ENCODE measurements at regions not wholly inside any gene's neighbourhood (a gene's known extent, or its start where the extent isn't known, plus 50 kb on each side); places are given as distances from the start of the nearest gene placed in this dataset.

DNA sequence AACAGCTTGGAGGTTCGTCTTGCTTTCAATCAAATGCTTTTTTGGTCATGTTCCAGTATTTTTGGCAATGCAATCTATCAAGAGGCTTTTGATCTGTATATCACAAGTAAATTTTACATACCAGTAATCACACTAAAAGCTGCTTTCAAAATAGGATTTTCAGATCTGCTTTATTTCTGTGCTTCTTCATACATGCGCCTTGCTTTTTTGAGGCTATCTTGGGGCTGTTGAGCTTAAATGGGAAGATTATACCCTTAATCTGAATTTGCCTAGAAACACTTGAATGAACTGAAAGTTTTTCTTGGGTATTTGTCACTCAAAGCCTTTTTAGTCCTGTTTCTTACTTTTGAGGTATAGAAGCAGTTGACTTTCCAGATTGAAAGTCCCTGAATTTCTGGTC, 62.1 kb upstream of the DCBLD2 start:
- Histone ChIP-seq H3K27ac (no peak overlapping the region), H3K27me3 (no peaks in the 10 kb centered on the region), H3K36me3 (no peaks in the 10 kb centered on the region), H3K4me3 (no peak overlapping the region), H3K9me3 (no peaks in the 10 kb centered on the region), H3K4me1 (no peaks in the 10 kb centered on the region)
- no peak for DNase-seq
- TF ChIP-seq, protein P1, sequence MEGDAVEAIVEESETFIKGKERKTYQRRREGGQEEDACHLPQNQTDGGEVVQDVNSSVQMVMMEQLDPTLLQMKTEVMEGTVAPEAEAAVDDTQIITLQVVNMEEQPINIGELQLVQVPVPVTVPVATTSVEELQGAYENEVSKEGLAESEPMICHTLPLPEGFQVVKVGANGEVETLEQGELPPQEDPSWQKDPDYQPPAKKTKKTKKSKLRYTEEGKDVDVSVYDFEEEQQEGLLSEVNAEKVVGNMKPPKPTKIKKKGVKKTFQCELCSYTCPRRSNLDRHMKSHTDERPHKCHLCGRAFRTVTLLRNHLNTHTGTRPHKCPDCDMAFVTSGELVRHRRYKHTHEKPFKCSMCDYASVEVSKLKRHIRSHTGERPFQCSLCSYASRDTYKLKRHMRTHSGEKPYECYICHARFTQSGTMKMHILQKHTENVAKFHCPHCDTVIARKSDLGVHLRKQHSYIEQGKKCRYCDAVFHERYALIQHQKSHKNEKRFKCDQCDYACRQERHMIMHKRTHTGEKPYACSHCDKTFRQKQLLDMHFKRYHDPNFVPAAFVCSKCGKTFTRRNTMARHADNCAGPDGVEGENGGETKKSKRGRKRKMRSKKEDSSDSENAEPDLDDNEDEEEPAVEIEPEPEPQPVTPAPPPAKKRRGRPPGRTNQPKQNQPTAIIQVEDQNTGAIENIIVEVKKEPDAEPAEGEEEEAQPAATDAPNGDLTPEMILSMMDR (IDR thresholded peaks at IDR 0.05), result no peak
- no peak for TF ChIP-seq POLR2A (IDR thresholded peaks at IDR 0.05)

DNA sequence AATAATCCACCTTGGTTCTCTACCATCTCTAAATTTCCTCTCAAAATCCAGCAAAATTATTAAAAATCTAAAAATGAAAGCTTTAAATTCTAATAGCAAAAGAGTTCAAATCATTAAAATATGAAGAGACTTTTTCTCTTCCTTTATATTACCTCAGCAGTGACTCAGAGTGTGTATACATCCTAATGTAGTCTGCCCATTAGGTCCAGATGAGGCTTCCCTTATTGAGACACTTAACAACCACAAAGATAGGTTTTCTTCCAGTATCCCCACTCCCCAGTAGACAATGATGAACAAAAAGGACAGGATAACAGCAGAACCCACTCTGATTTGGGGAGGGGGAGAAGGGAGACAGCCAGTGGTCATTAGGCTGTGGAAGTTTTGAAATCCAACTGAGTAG, 61.5 kb upstream of the DCBLD2 start:
- no peak for TF ChIP-seq POLR2A (IDR thresholded peaks at IDR 0.05)
- TF ChIP-seq, protein P1 (IDR thresholded peaks at IDR 0.05), result no peak
- Histone ChIP-seq H3K4me3 (no peak overlapping the region), H3K36me3 (no peaks in the 10 kb centered on the region), H3K9me3 (no peaks in the 10 kb centered on the region), H3K27ac (no peak overlapping the region), H3K4me1 (no peaks in the 10 kb centered on the region), H3K27me3 (no peaks in the 10 kb centered on the region)
- DNase-seq, result no peak

DNA sequence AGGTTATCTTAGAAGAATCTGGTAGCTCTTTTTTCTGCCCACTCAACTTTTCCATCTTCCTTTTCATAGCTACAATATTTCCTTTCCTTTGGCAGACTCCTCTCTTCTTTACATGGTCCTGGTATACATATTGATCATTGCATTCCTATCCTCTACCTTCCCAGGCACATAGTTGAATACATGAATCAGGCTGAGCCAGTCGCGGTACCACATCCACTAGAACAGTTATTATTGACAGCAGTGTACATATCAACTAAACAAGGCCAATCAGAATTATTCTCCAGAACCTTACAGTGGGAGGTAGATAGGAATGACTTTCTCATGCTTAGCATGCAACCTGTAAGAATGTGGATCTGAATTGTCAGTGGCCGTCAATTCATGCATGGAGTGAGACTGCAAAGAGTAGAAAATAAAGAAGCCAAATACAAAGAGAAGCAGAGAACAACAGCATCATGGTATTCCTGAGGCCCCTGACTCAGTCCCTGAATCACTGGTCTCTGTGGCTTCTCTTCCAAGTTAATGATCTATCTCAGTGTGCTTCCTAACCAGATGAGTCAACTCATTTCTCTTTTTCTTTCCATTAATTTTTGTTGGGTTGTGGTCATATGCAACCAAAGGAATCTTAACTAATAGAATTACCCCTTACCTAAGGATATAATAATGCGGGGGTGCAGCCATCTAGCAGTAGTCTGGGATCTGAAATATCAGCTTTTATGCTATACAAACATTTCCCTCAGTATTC, 60.9 kb upstream of the DCBLD2 start:
- no peak for DNase-seq
- no peak overlapping the region for H3K4me3 ChIP-seq
- H3K36me3 ChIP-seq, result no peaks in the 10 kb centered on the region
- H3K9me3 ChIP-seq, result no peaks in the 10 kb centered on the region
- H3K27me3 ChIP-seq, result no peaks in the 10 kb centered on the region
- H3K27ac ChIP-seq, result no peak overlapping the region
- no peak for TF ChIP-seq POLR2A (IDR thresholded peaks at IDR 0.05)
- TF ChIP-seq, protein P1 (IDR thresholded peaks at IDR 0.05), result no peak
- H3K4me1 ChIP-seq, result no peaks in the 10 kb centered on the region

DNA sequence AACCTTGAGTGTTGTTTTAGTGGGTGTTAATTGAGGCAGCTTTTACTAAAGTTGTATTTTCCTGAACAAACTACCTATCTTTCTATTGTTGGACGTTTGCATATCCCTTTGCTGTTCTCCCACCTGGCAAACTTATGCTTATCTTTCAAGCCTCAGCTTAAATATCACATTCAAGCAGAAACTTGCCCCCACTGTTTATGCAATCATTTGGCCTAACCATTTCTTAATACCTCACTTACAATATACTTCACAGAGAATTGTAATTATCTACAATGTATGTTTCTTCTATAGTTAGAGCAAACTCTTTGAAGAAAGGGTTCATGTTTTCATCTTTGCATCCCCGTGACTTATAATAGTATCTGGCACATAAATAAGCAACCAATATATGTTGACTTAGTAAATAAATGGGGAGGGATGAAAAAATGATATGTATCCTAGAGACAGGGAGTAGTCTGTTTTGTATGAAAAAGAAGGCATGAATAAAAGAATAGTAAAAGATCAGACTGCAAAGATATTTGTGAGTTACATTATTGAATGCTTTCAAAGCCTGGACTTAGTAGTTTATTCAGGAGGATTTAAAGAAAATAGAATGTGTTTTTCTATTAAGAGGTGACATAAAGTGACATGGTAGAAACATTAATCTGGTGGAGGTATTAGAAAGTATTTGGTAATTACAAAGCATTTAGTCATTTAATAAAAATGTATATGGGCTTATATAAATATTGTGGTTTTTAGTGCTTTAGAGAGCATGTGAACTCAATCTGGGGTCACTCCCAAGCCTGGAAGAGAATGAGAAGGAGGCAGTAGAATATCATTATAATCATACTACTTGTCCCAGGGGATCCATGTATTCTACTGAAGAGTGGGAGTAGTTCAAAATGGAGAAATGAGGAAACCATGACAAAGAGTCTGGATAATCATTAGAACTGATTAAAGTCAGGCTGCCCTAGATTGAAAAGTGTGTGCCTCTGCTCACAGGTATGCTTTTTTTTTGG, 60.0 kb upstream of the DCBLD2 start:
- Histone ChIP-seq H3K4me1 (no peaks in the 10 kb centered on the region), H3K27me3 (no peaks in the 10 kb centered on the region), H3K4me3 (no peak overlapping the region), H3K9me3 (no peaks in the 10 kb centered on the region), H3K36me3 (no peaks in the 10 kb centered on the region), H3K27ac (no peak overlapping the region)
- DNase-seq, result no peak
- no peak for TF ChIP-seq POLR2A (IDR thresholded peaks at IDR 0.05)
- TF ChIP-seq, protein P1 (IDR thresholded peaks at IDR 0.05), result no peak

DNA sequence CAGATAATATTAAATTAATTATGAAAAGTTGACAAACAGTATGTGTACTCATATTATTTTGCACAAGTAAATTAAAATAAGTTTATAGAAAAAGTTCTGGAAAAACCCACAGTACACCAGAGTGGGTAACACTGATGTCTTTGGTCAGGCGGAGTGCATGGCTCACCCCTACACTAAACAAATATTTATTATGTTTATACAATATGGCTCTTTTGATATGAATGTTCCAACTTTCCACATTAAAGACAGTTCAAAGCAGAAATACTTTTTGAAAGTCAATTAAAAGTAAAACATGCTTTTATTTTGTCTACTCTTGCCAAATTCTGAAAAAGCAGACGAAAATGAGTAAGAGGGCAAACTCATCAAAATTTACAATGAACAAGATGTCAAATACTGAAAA, 56.2 kb upstream of the DCBLD2 start:
- no peak overlapping the region for H3K27ac ChIP-seq
- H3K27me3 ChIP-seq, result no peaks in the 10 kb centered on the region
- no peak for TF ChIP-seq POLR2A (IDR thresholded peaks at IDR 0.05)
- TF ChIP-seq, protein P1 (IDR thresholded peaks at IDR 0.05), result no peak
- no peaks in the 10 kb centered on the region for H3K36me3 ChIP-seq
- DNase-seq, result no peak
- H3K9me3 ChIP-seq, result no peaks in the 10 kb centered on the region
- H3K4me3 ChIP-seq, result no peak overlapping the region
- H3K4me1 ChIP-seq, result no peaks in the 10 kb centered on the region

Data from Peyer's patch (tissue), 4 donors.